Lower leg skin (tissue), 3 donors: ENCODE measurements at regions not wholly inside any gene's neighbourhood (a gene's known extent, or its start where the extent isn't known, plus 50 kb on each side); places are given as distances from the start of the nearest gene placed in this dataset.

Source experiments
- CTCF ChIP-seq, 3 donors: fragments of 450-650 bp; IDR thresholded peaks; one replicate each; pipeline ENCODE4 v1.5.1; 2016; ENCODE audit warnings: antibody characterized with exemption in 3 of 3, mild to moderate bottlenecking in 3 of 3, moderate library complexity in 2 of 3
- POLR2A ChIP-seq, 2 donors: fragments of 450-650 bp; IDR thresholded peaks; one replicate each; pipeline ENCODE4 v1.6.1; 2016 to 2017; ENCODE audit warnings: antibody characterized with exemption in 2 of 2, mild to moderate bottlenecking in 1 of 2, moderate library complexity in 1 of 2

GRCh38 chr7:113790025-113790424 lies 128.8 kb downstream of the PPP1R3A start:
- TF ChIP-seq CTCF (IDR thresholded peaks at IDR 0.05) (no peak), POLR2A (IDR thresholded peaks at IDR 0.05) (no peak)
